DND-41 (cell line): ENCODE measurements at regions not wholly inside any gene's neighbourhood (a gene's known extent, or its start where the extent isn't known, plus 50 kb on each side); places are given as distances from the start of the nearest gene placed in this dataset.

Experiments used
- ATAC-seq: fragments of 200-7000 bp; cut with Tn5 transposase; 3 replicates; pipeline ENCODE4 v1.9.1; 2021; ENCODE audit warnings: low read depth; ENCODE audit not compliant: insufficient read depth
- DNase-seq: peaks from one replicate; pipeline ENCODE4 v3.0.0-alpha.2; 2020
- H2AFZ ChIP-seq: 2 replicates; pipeline ENCODE4 v1.6.0; 2012; ENCODE audit warnings: low read depth, low read length
- H3K27ac ChIP-seq: 2 replicates; pipeline ENCODE4 v1.5.1; 2012; ENCODE audit warnings: low read length, inconsistent platforms
- H3K27me3 ChIP-seq: fragments of 200-600 bp; sonication (generic); 2 replicates; pipeline ENCODE4 v1.6.0; 2012; ENCODE audit warnings: low read length, mild to moderate bottlenecking, inconsistent platforms; ENCODE audit not compliant: insufficient read depth, poor library complexity
- H3K36me3 ChIP-seq: 2 replicates; pipeline ENCODE4 v1.5.1; 2012; ENCODE audit warnings: low read length, inconsistent platforms; ENCODE audit not compliant: insufficient read depth
- H3K4me1 ChIP-seq: 2 replicates; pipeline ENCODE4 v1.5.1; 2012; ENCODE audit warnings: mild to moderate bottlenecking, low read length; ENCODE audit not compliant: insufficient read depth
- H3K4me2 ChIP-seq: 2 replicates; pipeline ENCODE4 v1.6.0; 2012; ENCODE audit warnings: mild to moderate bottlenecking, moderate library complexity, low read length, inconsistent platforms; ENCODE audit not compliant: insufficient read depth
- H3K4me3 ChIP-seq, 2 experiments: fragments of 200-600 bp in 1 of 2; shearing (Covaris generic) in 1 of 2; 2 replicates each; pipeline ENCODE4 v1.5.1; 2012 to 2016; ENCODE audit warnings: inconsistent platforms in 2 of 2, low read length in 2 of 2, mild to moderate bottlenecking in 2 of 2, low read depth in 1 of 2, moderate library complexity in 1 of 2
- H3K79me2 ChIP-seq: 2 replicates; pipeline ENCODE4 v1.6.0; 2012; ENCODE audit warnings: low read length, inconsistent platforms; ENCODE audit not compliant: insufficient read depth
- H3K9ac ChIP-seq: 2 replicates; pipeline ENCODE4 v1.6.0; 2012; ENCODE audit warnings: low read depth, mild to moderate bottlenecking, inconsistent platforms, low read length, moderate library complexity
- H3K9me3 ChIP-seq: 2 replicates; pipeline ENCODE4 v1.5.1; 2012; ENCODE audit warnings: low read length, moderate library complexity, mild to moderate bottlenecking, inconsistent platforms; ENCODE audit not compliant: insufficient read depth, severe bottlenecking
- H4K20me1 ChIP-seq: 2 replicates; pipeline ENCODE4 v1.6.0; 2012; ENCODE audit warnings: low read length; ENCODE audit not compliant: insufficient read depth
- CTCF ChIP-seq: IDR thresholded peaks from 2 replicates; pipeline ENCODE4 v1.5.1; 2012; ENCODE audit warnings: borderline replicate concordance, low read length, moderate library complexity, mild to moderate bottlenecking; ENCODE audit not compliant: poor library complexity, severe bottlenecking; ENCODE audit errors: extremely low read depth
- EZH2 ChIP-seq: IDR thresholded peaks from 3 replicates; pipeline ENCODE4 v1.6.1; 2012; ENCODE audit warnings: borderline replicate concordance, low read depth, mild to moderate bottlenecking, moderate library complexity, low read length, inconsistent platforms; ENCODE audit not compliant: severe bottlenecking

- Histone ChIP-seq H3K79me2 (no peaks in the 10 kb centered on the region), H3K27me3 (no peaks in the 10 kb centered on the region), H4K20me1 (no peaks in the 10 kb centered on the region), H3K36me3 (no peaks in the 10 kb centered on the region), H3K4me1 (peaks cover under 1% of the 10 kb centered on the region; the same call in 1 of the 2 replicates), H3K4me3 (no peak overlapping the region), H3K9ac (no peak overlapping the region), H3K4me2 (no peak overlapping the region), H3K27ac (no peak overlapping the region), H3K9me3 (no peaks in the 10 kb centered on the region), H2AFZ (no peak overlapping the region)
- TF ChIP-seq CTCF, result no peak
- no peak for TF ChIP-seq EZH2
- ATAC-seq (no peak), DNase-seq (no peak)
Measured at GRCh38 chr16:55056585-55057401, 126.1 kb downstream of the IRX5 start.

- no peaks in the 10 kb centered on the region for H3K9me3 ChIP-seq
- no peak overlapping the region for H2AFZ ChIP-seq
- H3K4me1 ChIP-seq, result no peaks in the 10 kb centered on the region
- peaks cover 4% of the 10 kb centered on the region for H3K27me3 ChIP-seq
- H3K4me2 ChIP-seq, result no peak overlapping the region
- no peaks in the 10 kb centered on the region for H4K20me1 ChIP-seq
- no peak overlapping the region for H3K4me3 ChIP-seq
- H3K79me2 ChIP-seq, result no peaks in the 10 kb centered on the region
- DNase-seq (no peak), ATAC-seq (no peak)
- H3K27ac ChIP-seq, result no peak overlapping the region
- no peak overlapping the region for H3K9ac ChIP-seq
- H3K36me3 ChIP-seq, result no peaks in the 10 kb centered on the region
- TF ChIP-seq EZH2, result no peak
- TF ChIP-seq CTCF, result no peak
Measured at GRCh38 chr16:55057866-55058265, 127.2 kb downstream of the IRX5 start.

- Histone ChIP-seq H3K36me3 (no peaks in the 10 kb centered on the region), H3K9ac (no peak overlapping the region), H3K4me2 (no peak overlapping the region), H4K20me1 (no peaks in the 10 kb centered on the region), H3K4me1 (no peaks in the 10 kb centered on the region), H3K9me3 (no peaks in the 10 kb centered on the region), H3K27ac (no peak overlapping the region), H2AFZ (no peak overlapping the region), H3K79me2 (no peaks in the 10 kb centered on the region), H3K4me3 (no peak overlapping the region), H3K27me3 (peaks cover 4% of the 10 kb centered on the region)
- no peak for ATAC-seq
- no peak for DNase-seq
- TF ChIP-seq CTCF, result no peak
- TF ChIP-seq EZH2, result no peak
Measured at GRCh38 chr16:55058576-55058975, 127.9 kb downstream of the IRX5 start.
